ENCODE measurements at regions not wholly inside any gene's neighbourhood (a gene's known extent, or its start where the extent isn't known, plus 50 kb on each side); places are given as distances from the start of the nearest gene placed in this dataset.

- H3K4me1 ChIP-seq (ENCODE audit: low read length): 0 out of 2 replicates have a peak, but pooled peaks cover 5% of the 10 kb centered on the region
- no peaks in the 10 kb centered on the region for H3K27me3 ChIP-seq (replicated peaks; ENCODE audit: insufficient read depth, low read length)
- no peak overlapping the region for H3K27ac ChIP-seq (ENCODE audit: low read length)
- no peaks in the 10 kb centered on the region for H3K9me2 ChIP-seq (replicated peaks; ENCODE audit: insufficient read depth, low read length)
- no peaks in the 10 kb centered on the region for H4K20me1 ChIP-seq (ENCODE audit: insufficient read depth, low read length)
- H3K4me3 ChIP-seq (ENCODE audit: low read length): no peak overlapping the region
- no peaks in the 10 kb centered on the region for H3K9me3 ChIP-seq (replicated peaks; ENCODE audit: insufficient read depth, low read length)
- no peak overlapping the region for H3K9ac ChIP-seq (ENCODE audit: low read length)
- H3F3A ChIP-seq (ENCODE audit: insufficient read depth, low read length): no peaks in the 10 kb centered on the region
- DNase-seq: no peak
- no peak overlapping the region for H3K4me2 ChIP-seq (ENCODE audit: low read depth, low read length)
- H2AFZ ChIP-seq (ENCODE audit: low read length): no peak overlapping the region
- TF ChIP-seq EZH2 (optimal IDR thresholded peaks at IDR 0.05; ENCODE audit: low read depth, low read length) (no peak), EZH2phosphoT487 (IDR thresholded peaks at IDR 0.05; ENCODE audit: low read length) (no peak), CTCF (IDR thresholded peaks at IDR 0.05; ENCODE audit: low read length) (no peak)
- H3K79me2 ChIP-seq (ENCODE audit: low read length): no peaks in the 10 kb centered on the region
- no peaks in the 10 kb centered on the region for H3K36me3 ChIP-seq (replicated peaks; ENCODE audit: insufficient read depth, low read length)
Measured at GRCh38 chr6:98469141-98469540, 365.2 kb upstream of the POU3F2 start.

- Histone ChIP-seq H3K9me3 (replicated peaks; ENCODE audit: insufficient read depth, low read length) (no peaks in the 10 kb centered on the region), H4K20me1 (ENCODE audit: insufficient read depth, low read length) (no peaks in the 10 kb centered on the region), H3K4me2 (ENCODE audit: low read depth, low read length) (no peak overlapping the region), H3K4me1 (ENCODE audit: low read length) (0 out of 2 replicates have a peak, but pooled peaks cover 5% of the 10 kb centered on the region), H3K27ac (ENCODE audit: low read length) (no peak overlapping the region), H3K36me3 (replicated peaks; ENCODE audit: insufficient read depth, low read length) (no peaks in the 10 kb centered on the region), H3K27me3 (replicated peaks; ENCODE audit: insufficient read depth, low read length) (no peaks in the 10 kb centered on the region), H2AFZ (ENCODE audit: low read length) (no peak overlapping the region), H3K79me2 (ENCODE audit: low read length) (no peaks in the 10 kb centered on the region), H3K9me2 (replicated peaks; ENCODE audit: insufficient read depth, low read length) (no peaks in the 10 kb centered on the region), H3F3A (ENCODE audit: insufficient read depth, low read length) (no peaks in the 10 kb centered on the region), H3K4me3 (ENCODE audit: low read length) (no peak overlapping the region), H3K9ac (ENCODE audit: low read length) (no peak overlapping the region)
- TF ChIP-seq CTCF (IDR thresholded peaks at IDR 0.05; ENCODE audit: low read length) (no peak), EZH2 (optimal IDR thresholded peaks at IDR 0.05; ENCODE audit: low read depth, low read length) (no peak), EZH2phosphoT487 (IDR thresholded peaks at IDR 0.05; ENCODE audit: low read length) (no peak)
- no peak for DNase-seq
Measured at GRCh38 chr6:98470821-98471220, 363.6 kb upstream of the POU3F2 start.

- Histone ChIP-seq H3K9me3 (replicated peaks; ENCODE audit: insufficient read depth, low read length) (no peaks in the 10 kb centered on the region), H3K27me3 (replicated peaks; ENCODE audit: insufficient read depth, low read length) (no peaks in the 10 kb centered on the region), H3K36me3 (replicated peaks; ENCODE audit: insufficient read depth, low read length) (no peaks in the 10 kb centered on the region), H3F3A (ENCODE audit: insufficient read depth, low read length) (no peaks in the 10 kb centered on the region), H2AFZ (ENCODE audit: low read length) (no peak overlapping the region), H3K4me2 (ENCODE audit: low read depth, low read length) (no peak overlapping the region), H3K27ac (ENCODE audit: low read length) (no peak overlapping the region), H3K4me1 (ENCODE audit: low read length) (0 out of 2 replicates have a peak, but pooled peaks cover 5% of the 10 kb centered on the region), H3K9me2 (replicated peaks; ENCODE audit: insufficient read depth, low read length) (no peaks in the 10 kb centered on the region), H3K79me2 (ENCODE audit: low read length) (no peaks in the 10 kb centered on the region), H4K20me1 (ENCODE audit: insufficient read depth, low read length) (no peaks in the 10 kb centered on the region), H3K4me3 (ENCODE audit: low read length) (no peak overlapping the region), H3K9ac (ENCODE audit: low read length) (no peak overlapping the region)
- TF ChIP-seq EZH2 (optimal IDR thresholded peaks at IDR 0.05; ENCODE audit: low read depth, low read length): no peak
- no peak for TF ChIP-seq EZH2phosphoT487 (IDR thresholded peaks at IDR 0.05; ENCODE audit: low read length)
- TF ChIP-seq CTCF (IDR thresholded peaks at IDR 0.05; ENCODE audit: low read length): no peak
- DNase-seq: no peak
Measured at GRCh38 chr6:98471444-98471843, 362.9 kb upstream of the POU3F2 start.

Measured in MM.1S (cell line).